PC-9 (cell line): ENCODE measurements at regions not wholly inside any gene's neighbourhood (a gene's known extent, or its start where the extent isn't known, plus 50 kb on each side); places are given as distances from the start of the nearest gene placed in this dataset.

Experiments
- BruUV-seq: library from RNA; stranded (reverse); fragments of 400-500 nt; replicated peaks from 2 replicates; lab custom pipeline; 2021; lab: Mats Ljungman, UMichigan
- CTCF ChIA-PET: fragments of 300-600 bp; sonication (Branson Sonifier 250); formaldehyde crosslinking; loops from one replicate; lab custom pipeline; 2022; ENCODE audit warnings: antibody characterized with exemption; lab: Charles Lee
- POLR2A ChIA-PET: fragments of 300-600 bp; sonication (Branson Sonifier 250); formaldehyde crosslinking; loops from one replicate; lab custom pipeline; 2022; ENCODE audit warnings: antibody characterized with exemption; ENCODE audit not compliant: unreplicated experiment; lab: Charles Lee
- DNase-seq, 2 experiments: peaks; one replicate each; pipeline versions ENCODE4 v3.0.0 to v3.0.0-alpha.2; 2015 to 2022; ENCODE audit warnings: mixed read lengths in 1 of 2
- H2AFZ ChIP-seq: fragments of 200-600 bp; sonication (generic); 2 replicates; pipeline ENCODE4 v1.8.1; 2017; ENCODE audit warnings: antibody characterized with exemption
- H3F3A ChIP-seq: fragments of 200-600 bp; sonication (generic); 2 replicates; pipeline ENCODE4 v1.8.1; 2017; ENCODE audit warnings: antibody characterized with exemption, mild to moderate bottlenecking, low read depth; ENCODE audit not compliant: insufficient read depth
- H3K27ac ChIP-seq: fragments of 200-600 bp; sonication (generic); 2 replicates; pipeline ENCODE4 v1.6.1; 2016; ENCODE audit warnings: mixed run types
- H3K27me3 ChIP-seq: fragments of 200-600 bp; sonication (generic); 2 replicates; pipeline ENCODE4 v1.6.1; 2016; ENCODE audit warnings: low read depth, mixed run types; ENCODE audit not compliant: insufficient read depth
- H3K36me3 ChIP-seq: fragments of 200-600 bp; sonication (generic); 2 replicates; pipeline ENCODE4 v1.6.1; 2016; ENCODE audit warnings: low read depth, mixed run types
- H3K4me1 ChIP-seq: fragments of 200-600 bp; sonication (generic); replicated peaks from 2 replicates; pipeline ENCODE4 v1.6.1; 2016; ENCODE audit warnings: mixed run types; ENCODE audit not compliant: insufficient read depth
- H3K4me2 ChIP-seq: fragments of 200-600 bp; sonication (generic); 2 replicates; pipeline ENCODE4 v1.6.1; 2017; ENCODE audit warnings: mixed run types
- H3K4me3 ChIP-seq: fragments of 200-600 bp; sonication (generic); 2 replicates; pipeline ENCODE4 v1.6.1; 2016; ENCODE audit warnings: mixed run types
- H3K79me2 ChIP-seq: fragments of 200-600 bp; sonication (generic); 2 replicates; pipeline ENCODE4 v1.6.1; 2017; ENCODE audit warnings: low read depth, mixed run types
- H3K9me2 ChIP-seq: fragments of 200-600 bp; sonication (generic); 2 replicates; pipeline ENCODE4 v1.8.1; 2017; ENCODE audit warnings: mild to moderate bottlenecking; ENCODE audit not compliant: insufficient read depth
- H3K9me3 ChIP-seq: fragments of 200-600 bp; sonication (generic); 2 replicates; pipeline ENCODE4 v1.8.1; 2016; ENCODE audit warnings: low read depth; ENCODE audit not compliant: insufficient read depth
- H4K20me1 ChIP-seq: fragments of 200-600 bp; sonication (generic); 2 replicates; pipeline ENCODE4 v1.8.1; 2017; ENCODE audit not compliant: insufficient read depth
- CTCF ChIP-seq: fragments of 200-600 bp; sonication (generic); conservative IDR thresholded peaks from 2 replicates; pipeline ENCODE4 v1.6.1; 2017; ENCODE audit warnings: mixed run types, antibody characterized with exemption, mild to moderate bottlenecking, moderate library complexity
- EZH2 ChIP-seq: fragments of 200-600 bp; sonication (generic); IDR thresholded peaks from 2 replicates; pipeline ENCODE4 v1.8.0; 2017; ENCODE audit warnings: antibody characterized with exemption, low read depth
- intact Hi-C: fragments of 100-400 bp; cut with micrococcal nuclease; formaldehyde crosslinking; loops from one replicate; pipeline ENCODE4 v1.10.0; 2022; ENCODE audit not compliant: unreplicated experiment

DNA sequence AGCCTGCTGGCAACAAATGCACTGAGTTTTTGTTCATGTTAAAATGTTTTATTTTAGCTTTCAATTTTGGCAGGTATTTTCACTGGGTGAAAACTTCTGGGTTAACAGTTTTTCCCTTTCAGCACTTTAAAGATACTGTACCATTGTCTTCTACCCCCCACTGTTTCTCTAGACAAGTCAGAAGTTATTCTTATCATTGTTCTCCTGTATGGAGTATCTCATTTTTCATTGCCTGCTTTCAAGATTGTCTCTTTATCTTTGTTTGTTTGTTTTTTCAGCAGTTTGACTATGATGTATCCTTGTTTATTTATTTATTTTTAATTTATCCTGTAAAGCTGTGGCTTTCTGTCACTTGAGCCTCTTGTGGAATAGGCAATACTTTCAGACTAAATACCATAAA lies 277.0 kb downstream of the ICOS start:
- no peaks in the 10 kb centered on the region for H3K27me3 ChIP-seq
- H3K9me3 ChIP-seq = no peaks in the 10 kb centered on the region
- no peaks in the 10 kb centered on the region for H3K9me2 ChIP-seq
- H3K4me2 ChIP-seq = no peak overlapping the region
- no peak overlapping the region for H2AFZ ChIP-seq
- H3K36me3 ChIP-seq = no peaks in the 10 kb centered on the region
- no peaks in the 10 kb centered on the region for H3K79me2 ChIP-seq
- H3K4me3 ChIP-seq = no peak overlapping the region
- no peak for DNase-seq
- no peak overlapping the region for H3K27ac ChIP-seq
- intact Hi-C loops = no loop called here
- ChIA-PET POLR2A (no interaction called here), CTCF (no interaction called here)
- BruUV-seq = no TSS peak
- H3K4me1 ChIP-seq = no peaks in the 10 kb centered on the region
- no peaks in the 10 kb centered on the region for H4K20me1 ChIP-seq
- TF ChIP-seq CTCF = no peak
- TF ChIP-seq EZH2 = no peak
- no peaks in the 10 kb centered on the region for H3F3A ChIP-seq

DNA sequence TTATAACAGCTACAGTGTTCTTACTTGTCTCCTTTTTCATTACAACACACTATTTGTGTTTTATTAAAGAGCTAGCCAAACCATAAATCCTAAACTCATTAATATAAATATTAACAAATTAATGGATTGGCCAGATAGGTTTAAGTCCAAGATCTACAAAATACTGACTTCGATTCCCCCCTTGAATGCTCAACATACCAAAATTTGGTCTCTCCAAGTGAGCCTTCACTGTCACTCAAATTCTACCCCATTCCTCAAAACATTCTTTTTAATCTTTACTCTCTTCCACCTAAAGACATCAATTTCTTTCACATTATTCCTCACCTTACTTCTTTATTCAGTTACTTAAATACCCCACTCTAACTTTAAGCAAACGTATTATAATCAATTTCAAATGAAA lies 281.5 kb downstream of the ICOS start:
- CTCF ChIA-PET = no interaction called here

DNA sequence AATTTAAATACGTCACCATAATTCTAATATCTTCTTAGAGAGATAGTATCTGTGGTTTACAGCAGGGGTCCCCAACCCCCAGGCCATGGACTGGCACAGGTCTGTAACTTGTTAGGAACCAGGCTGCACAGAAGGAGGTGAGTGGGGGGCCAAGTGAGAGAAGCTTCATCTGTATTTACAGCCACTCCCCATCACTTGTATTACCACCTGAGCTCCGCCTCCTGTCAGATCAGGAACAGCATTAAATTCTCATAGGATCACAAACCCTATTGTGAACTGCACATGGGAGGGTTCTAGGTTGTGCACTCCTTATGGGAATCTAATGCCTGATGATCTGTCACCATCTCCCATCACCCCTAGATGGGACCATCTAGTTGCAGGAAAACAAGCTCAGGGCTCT lies 282.6 kb downstream of the ICOS start:
- POLR2A ChIA-PET = no interaction called here
- TF ChIP-seq EZH2 = no peak
- no peaks in the 10 kb centered on the region for H3K4me1 ChIP-seq
- H3K9me2 ChIP-seq = no peaks in the 10 kb centered on the region
- H4K20me1 ChIP-seq = no peaks in the 10 kb centered on the region
- H3K4me3 ChIP-seq = no peak overlapping the region
- intact Hi-C loops = no loop called here
- H3K27me3 ChIP-seq = no peaks in the 10 kb centered on the region
- no peak for DNase-seq
- no peaks in the 10 kb centered on the region for H3K36me3 ChIP-seq
- H3F3A ChIP-seq = no peaks in the 10 kb centered on the region
- no TSS peak for BruUV-seq
- no peaks in the 10 kb centered on the region for H3K79me2 ChIP-seq
- no peak overlapping the region for H3K27ac ChIP-seq
- no peak overlapping the region for H3K4me2 ChIP-seq
- no peaks in the 10 kb centered on the region for H3K9me3 ChIP-seq
- CTCF ChIA-PET = no interaction called here
- H2AFZ ChIP-seq = no peak overlapping the region

More for the DNA sequence above, 281.5 kb downstream of the ICOS start:
- POLR2A ChIA-PET = no interaction called here
- intact Hi-C loops = no loop called here
- Histone ChIP-seq H3K9me2 (no peaks in the 10 kb centered on the region), H3K4me1 (no peaks in the 10 kb centered on the region), H3F3A (no peaks in the 10 kb centered on the region), H3K4me2 (no peak overlapping the region), H3K27me3 (no peaks in the 10 kb centered on the region), H3K27ac (no peak overlapping the region), H2AFZ (no peak overlapping the region), H3K36me3 (no peaks in the 10 kb centered on the region), H3K4me3 (no peak overlapping the region), H4K20me1 (no peaks in the 10 kb centered on the region), H3K79me2 (no peaks in the 10 kb centered on the region), H3K9me3 (no peaks in the 10 kb centered on the region)
- BruUV-seq = no TSS peak
- DNase-seq = no peak
- TF ChIP-seq EZH2 = no peak
- no peak for TF ChIP-seq CTCF

DNA sequence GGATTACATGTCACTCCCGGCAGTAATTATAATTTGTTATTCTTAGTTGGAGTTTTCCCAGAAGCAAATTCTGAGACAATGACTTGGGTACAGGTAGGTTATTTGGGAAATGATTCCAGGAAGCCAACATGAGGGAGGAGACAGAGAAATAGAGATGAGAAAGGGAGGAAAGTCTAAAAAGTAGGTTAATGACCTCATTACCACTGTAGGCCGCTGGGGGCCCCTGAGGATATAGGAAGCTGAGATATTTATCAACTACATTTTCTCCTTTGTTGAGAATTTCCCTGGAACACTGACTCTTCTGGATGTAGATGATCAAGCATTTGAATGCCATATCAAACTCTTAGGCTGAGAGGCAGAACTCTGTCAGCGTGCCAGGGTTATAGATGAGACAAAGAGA lies 284.3 kb downstream of the ICOS start:
- Histone ChIP-seq H3K4me1 (no peaks in the 10 kb centered on the region), H3K9me3 (no peaks in the 10 kb centered on the region), H3K9me2 (no peaks in the 10 kb centered on the region), H3K4me2 (no peak overlapping the region), H2AFZ (no peak overlapping the region), H3K4me3 (no peak overlapping the region), H3K36me3 (no peaks in the 10 kb centered on the region), H3K27me3 (0 out of 2 replicates have a peak, but pooled peaks cover 1% of the 10 kb centered on the region), H4K20me1 (no peaks in the 10 kb centered on the region), H3K79me2 (no peaks in the 10 kb centered on the region), H3F3A (no peaks in the 10 kb centered on the region), H3K27ac (no peak overlapping the region)
- CTCF ChIA-PET = no interaction called here
- TF ChIP-seq EZH2 = no peak
- TF ChIP-seq CTCF = no peak
- POLR2A ChIA-PET = no interaction called here
- BruUV-seq = no TSS peak
- intact Hi-C loops = no loop called here
- no peak for DNase-seq
